ENCODE measurements at regions not wholly inside any gene's neighbourhood (a gene's known extent, or its start where the extent isn't known, plus 50 kb on each side); places are given as distances from the start of the nearest gene placed in this dataset.

DNA sequence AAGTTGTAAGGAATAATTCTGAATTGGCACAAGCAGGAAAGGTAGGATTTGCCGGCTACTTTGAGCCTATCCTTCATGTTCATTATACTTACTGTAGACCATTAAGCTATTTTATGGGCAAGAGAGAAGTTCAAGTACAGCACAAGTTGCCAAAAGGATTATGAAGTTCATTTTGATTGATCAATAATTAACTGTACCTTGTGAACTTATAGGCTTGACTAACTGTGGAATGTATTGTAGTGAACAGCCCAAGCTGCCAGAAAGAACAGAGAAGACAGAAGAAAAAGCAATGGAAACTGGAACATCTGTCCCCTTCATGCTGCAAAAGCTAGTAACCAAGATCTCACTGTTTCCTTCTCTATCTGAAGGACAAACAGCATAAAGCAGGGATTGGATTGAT, 810.1 kb upstream of the ZEB2 start:
- TF ChIP-seq, protein P1, sequence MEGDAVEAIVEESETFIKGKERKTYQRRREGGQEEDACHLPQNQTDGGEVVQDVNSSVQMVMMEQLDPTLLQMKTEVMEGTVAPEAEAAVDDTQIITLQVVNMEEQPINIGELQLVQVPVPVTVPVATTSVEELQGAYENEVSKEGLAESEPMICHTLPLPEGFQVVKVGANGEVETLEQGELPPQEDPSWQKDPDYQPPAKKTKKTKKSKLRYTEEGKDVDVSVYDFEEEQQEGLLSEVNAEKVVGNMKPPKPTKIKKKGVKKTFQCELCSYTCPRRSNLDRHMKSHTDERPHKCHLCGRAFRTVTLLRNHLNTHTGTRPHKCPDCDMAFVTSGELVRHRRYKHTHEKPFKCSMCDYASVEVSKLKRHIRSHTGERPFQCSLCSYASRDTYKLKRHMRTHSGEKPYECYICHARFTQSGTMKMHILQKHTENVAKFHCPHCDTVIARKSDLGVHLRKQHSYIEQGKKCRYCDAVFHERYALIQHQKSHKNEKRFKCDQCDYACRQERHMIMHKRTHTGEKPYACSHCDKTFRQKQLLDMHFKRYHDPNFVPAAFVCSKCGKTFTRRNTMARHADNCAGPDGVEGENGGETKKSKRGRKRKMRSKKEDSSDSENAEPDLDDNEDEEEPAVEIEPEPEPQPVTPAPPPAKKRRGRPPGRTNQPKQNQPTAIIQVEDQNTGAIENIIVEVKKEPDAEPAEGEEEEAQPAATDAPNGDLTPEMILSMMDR (IDR thresholded peaks at IDR 0.05), result no peak
- TF ChIP-seq EP300 (IDR thresholded peaks at IDR 0.05), result no peak
